NCI-H187 (cell line): ENCODE measurements at regions not wholly inside any gene's neighbourhood (a gene's known extent, or its start where the extent isn't known, plus 50 kb on each side); places are given as distances from the start of the nearest gene placed in this dataset.
A peak's percentile ranks its signal among the peaks of the same experiment; 100 is the strongest.
"Not testable (repeated sequence)": the region's sequence is repeated elsewhere in the genome, so short reads cannot be mapped to it uniquely, and the experiment has no call there.

ENCODE experiments used
- DNase-seq, 2 experiments: peaks; one replicate each; lab custom pipeline; 2025; lab: John Stamatoyannopoulos, UW

GRCh38 chr17:55909776-55910175, 158.9 kb downstream of the PCTP start:
- DNase-seq, result no peak

- no peak for DNase-seq
Measured at GRCh38 chr17:55911186-55911585, 160.3 kb downstream of the PCTP start.

- no peak for DNase-seq
Measured at GRCh38 chr17:55925440-55925839, 174.6 kb downstream of the PCTP start.

- DNase-seq, result no peak
Measured at GRCh38 chr17:55926276-55926990, 175.6 kb downstream of the PCTP start.

GRCh38 chr17:55930291-55930809, 179.5 kb downstream of the PCTP start:
- DNase-seq, result no peak

- DNase-seq, result no peak
Measured at GRCh38 chr17:55931446-55931845, 180.6 kb downstream of the PCTP start.

GRCh38 chr17:55932973-55933372, 182.1 kb downstream of the PCTP start:
- DNase-seq, result no peak

GRCh38 chr17:55939181-55939810, 188.4 kb downstream of the PCTP start:
- peak; percentile 32 to 36 for DNase-seq

- no peak for DNase-seq
Measured at GRCh38 chr17:55959756-55960155, 193.5 kb upstream of the ANKFN1 start.

- DNase-seq, result no peak
Measured at GRCh38 chr17:55961386-55961785, 191.9 kb upstream of the ANKFN1 start.

- no peak for DNase-seq
Measured at GRCh38 chr17:55962951-55963401, 190.3 kb upstream of the ANKFN1 start.

GRCh38 chr17:55964191-55964590, 189.1 kb upstream of the ANKFN1 start:
- no peak for DNase-seq

GRCh38 chr17:55965051-55965450, 188.2 kb upstream of the ANKFN1 start:
- DNase-seq, result no peak

- DNase-seq, result no peak
Measured at GRCh38 chr17:55969562-55970324, 183.5 kb upstream of the ANKFN1 start.

GRCh38 chr17:55978578-55978977, 174.7 kb upstream of the ANKFN1 start:
- no peak for DNase-seq

GRCh38 chr17:55983096-55983495, 170.2 kb upstream of the ANKFN1 start:
- no peak for DNase-seq

- no peak for DNase-seq
Measured at GRCh38 chr17:55986817-55987216, 166.5 kb upstream of the ANKFN1 start.

GRCh38 chr17:55988861-55989260, 164.4 kb upstream of the ANKFN1 start:
- DNase-seq, result no peak

GRCh38 chr17:55990332-55991006, 162.8 kb upstream of the ANKFN1 start:
- DNase-seq, result no peak

GRCh38 chr17:55996826-55997225, 156.4 kb upstream of the ANKFN1 start:
- DNase-seq, result no peak

GRCh38 chr17:56000411-56000810, 152.9 kb upstream of the ANKFN1 start:
- DNase-seq, result no peak

GRCh38 chr17:56002656-56003055, 150.6 kb upstream of the ANKFN1 start:
- not testable (repeated sequence) for DNase-seq
